Colonic mucosa (tissue), 4 donors: ENCODE measurements at regions not wholly inside any gene's neighbourhood (a gene's known extent, or its start where the extent isn't known, plus 50 kb on each side); places are given as distances from the start of the nearest gene placed in this dataset.

Source experiments
- DNase-seq: peaks from one replicate; pipeline ENCODE4 v3.0.0-alpha.2; 2020
- H3K27ac ChIP-seq: fragments of 200-600 bp; one replicate; pipeline ENCODE4 v1.8.0; 2021
- H3K27me3 ChIP-seq: fragments of 200-600 bp; one replicate; pipeline ENCODE4 v1.8.0; 2021
- H3K36me3 ChIP-seq: fragments of 200-600 bp; one replicate; pipeline ENCODE4 v1.8.0; 2021
- H3K4me1 ChIP-seq: fragments of 200-600 bp; one replicate; pipeline ENCODE4 v1.8.0; 2021; ENCODE audit warnings: mild to moderate bottlenecking
- H3K4me3 ChIP-seq: fragments of 200-600 bp; one replicate; pipeline ENCODE4 v1.8.0; 2021
- H3K9ac ChIP-seq, 2 donors: one replicate each; pipeline ENCODE4 v1.7.0; 2013; ENCODE audit warnings: control low read depth in 2 of 2, low read depth in 2 of 2, low read length in 2 of 2
- H3K9me3 ChIP-seq: fragments of 200-600 bp; one replicate; pipeline ENCODE4 v1.8.0; 2021
- intact Hi-C: fragments of 100-400 bp; cut with DNase I; formaldehyde crosslinking; loops from one replicate; pipeline ENCODE4 v1.14.1; 2022
- TF ChIP-seq, protein P1 (sequence below): fragments of 200-600 bp; IDR thresholded peaks from one replicate; pipeline ENCODE4 v1.8.0; 2022; ENCODE audit warnings: antibody characterized with exemption, mild to moderate bottlenecking
- donor health status: healthy.
- donor health status: DM: no; HTN: no; CAD: no.
- donor health status: DM: no; HTN: no; CAD: no.

DNA sequence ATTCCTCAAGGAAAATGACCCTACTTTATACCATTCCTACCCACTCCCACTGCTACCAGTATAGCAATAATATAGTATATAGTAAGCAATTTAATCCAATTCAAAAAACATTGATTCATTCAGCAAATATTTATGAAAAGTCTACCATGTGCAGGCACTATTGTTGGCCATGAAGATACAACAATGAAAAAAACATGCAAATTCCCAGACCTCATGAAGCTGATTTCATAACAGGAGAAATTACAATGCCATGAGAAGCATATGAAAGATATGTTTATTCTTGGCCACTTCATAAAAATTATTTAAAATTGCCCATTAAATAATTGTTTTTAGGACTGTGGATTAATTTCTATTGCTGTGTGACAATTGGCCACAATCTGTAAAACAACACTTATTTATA lies 315.8 kb upstream of the COL8A1 start:
- Histone ChIP-seq H3K27me3 (no peaks in the 10 kb centered on the region), H3K36me3 (no peaks in the 10 kb centered on the region), H3K4me1 (no peaks in the 10 kb centered on the region), H3K9me3 (no peaks in the 10 kb centered on the region), H3K4me3 (no peak overlapping the region), H3K9ac (no peak overlapping the region), H3K27ac (no peak overlapping the region)
- intact Hi-C loops, result no loop called here
- TF ChIP-seq, protein P1, sequence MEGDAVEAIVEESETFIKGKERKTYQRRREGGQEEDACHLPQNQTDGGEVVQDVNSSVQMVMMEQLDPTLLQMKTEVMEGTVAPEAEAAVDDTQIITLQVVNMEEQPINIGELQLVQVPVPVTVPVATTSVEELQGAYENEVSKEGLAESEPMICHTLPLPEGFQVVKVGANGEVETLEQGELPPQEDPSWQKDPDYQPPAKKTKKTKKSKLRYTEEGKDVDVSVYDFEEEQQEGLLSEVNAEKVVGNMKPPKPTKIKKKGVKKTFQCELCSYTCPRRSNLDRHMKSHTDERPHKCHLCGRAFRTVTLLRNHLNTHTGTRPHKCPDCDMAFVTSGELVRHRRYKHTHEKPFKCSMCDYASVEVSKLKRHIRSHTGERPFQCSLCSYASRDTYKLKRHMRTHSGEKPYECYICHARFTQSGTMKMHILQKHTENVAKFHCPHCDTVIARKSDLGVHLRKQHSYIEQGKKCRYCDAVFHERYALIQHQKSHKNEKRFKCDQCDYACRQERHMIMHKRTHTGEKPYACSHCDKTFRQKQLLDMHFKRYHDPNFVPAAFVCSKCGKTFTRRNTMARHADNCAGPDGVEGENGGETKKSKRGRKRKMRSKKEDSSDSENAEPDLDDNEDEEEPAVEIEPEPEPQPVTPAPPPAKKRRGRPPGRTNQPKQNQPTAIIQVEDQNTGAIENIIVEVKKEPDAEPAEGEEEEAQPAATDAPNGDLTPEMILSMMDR, result no peak
- DNase-seq, result no peak

- Histone ChIP-seq H3K27me3 (no peaks in the 10 kb centered on the region), H3K4me1 (no peaks in the 10 kb centered on the region), H3K4me3 (no peak overlapping the region), H3K9ac (no peak overlapping the region), H3K36me3 (no peaks in the 10 kb centered on the region), H3K27ac (no peak overlapping the region), H3K9me3 (no peaks in the 10 kb centered on the region)
- intact Hi-C loops, result no loop called here
- no peak for DNase-seq
- TF ChIP-seq, protein P1, result no peak
Measured at GRCh38 chr3:99321261-99321660, 317.1 kb upstream of the COL8A1 start.

- Histone ChIP-seq H3K4me1 (no peaks in the 10 kb centered on the region), H3K27ac (no peak overlapping the region), H3K27me3 (no peaks in the 10 kb centered on the region), H3K36me3 (no peaks in the 10 kb centered on the region), H3K9ac (no peak overlapping the region), H3K4me3 (no peak overlapping the region), H3K9me3 (no peaks in the 10 kb centered on the region)
- intact Hi-C loops, result no loop called here
- TF ChIP-seq, protein P1, result no peak
- no peak for DNase-seq
Measured at GRCh38 chr3:99319961-99320360, 318.4 kb upstream of the COL8A1 start.

DNA sequence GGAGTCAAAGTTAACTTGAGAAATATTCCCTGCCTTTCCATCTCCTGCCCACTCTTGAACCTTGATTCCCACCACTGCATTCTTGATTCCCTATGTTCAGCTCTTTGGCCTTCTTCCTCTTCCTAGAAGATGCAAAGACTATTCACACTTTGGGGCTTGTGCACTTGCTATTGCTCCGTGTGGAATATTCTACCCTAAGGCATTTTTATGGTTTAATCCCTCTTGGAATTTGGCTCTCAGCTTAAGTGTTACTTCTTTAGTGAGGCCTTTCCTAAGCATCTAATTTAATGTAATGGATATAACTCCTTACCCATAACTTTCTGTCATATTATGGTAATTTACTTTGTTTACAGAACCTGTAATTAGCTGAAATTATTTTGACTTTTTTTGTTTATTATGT lies 318.9 kb upstream of the COL8A1 start:
- H3K9me3 ChIP-seq, result no peaks in the 10 kb centered on the region
- H3K36me3 ChIP-seq, result no peaks in the 10 kb centered on the region
- H3K27me3 ChIP-seq, result no peaks in the 10 kb centered on the region
- TF ChIP-seq, protein P1, result no peak
- H3K4me3 ChIP-seq, result no peak overlapping the region
- H3K9ac ChIP-seq, result no peak overlapping the region
- intact Hi-C loops, result no loop called here
- DNase-seq, result no peak
- H3K4me1 ChIP-seq, result no peaks in the 10 kb centered on the region
- no peak overlapping the region for H3K27ac ChIP-seq

DNA sequence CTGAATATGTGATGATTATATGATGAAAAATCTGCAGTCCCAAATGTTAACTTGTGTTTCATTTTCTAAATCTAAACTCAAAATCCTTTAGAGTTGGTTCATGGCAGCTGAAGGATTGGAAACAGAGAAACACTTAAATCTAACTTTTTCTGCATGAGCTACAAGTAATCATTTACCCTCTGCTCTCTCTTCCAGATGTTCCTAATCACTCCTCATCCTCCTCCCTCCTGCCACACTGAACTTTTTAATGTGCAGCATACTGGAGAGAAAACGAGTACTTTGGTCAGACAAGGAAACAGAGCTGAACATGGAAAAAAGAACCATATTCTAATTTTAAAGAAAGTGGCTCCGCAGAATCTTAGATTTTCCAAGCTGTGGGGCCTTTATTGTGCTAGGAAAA lies 321.2 kb upstream of the COL8A1 start:
- TF ChIP-seq, protein P1, result no peak
- Histone ChIP-seq H3K9ac (no peak overlapping the region), H3K36me3 (no peaks in the 10 kb centered on the region), H3K4me3 (no peak overlapping the region), H3K27ac (no peak overlapping the region), H3K9me3 (no peaks in the 10 kb centered on the region), H3K4me1 (no peaks in the 10 kb centered on the region), H3K27me3 (no peaks in the 10 kb centered on the region)
- intact Hi-C loops, result no loop called here
- no peak for DNase-seq

GRCh38 chr3:99315896-99316295 lies 322.5 kb upstream of the COL8A1 start:
- no peak for DNase-seq
- Histone ChIP-seq H3K9ac (no peak overlapping the region), H3K36me3 (no peaks in the 10 kb centered on the region), H3K9me3 (no peaks in the 10 kb centered on the region), H3K27ac (no peak overlapping the region), H3K4me1 (no peaks in the 10 kb centered on the region), H3K4me3 (no peak overlapping the region), H3K27me3 (no peaks in the 10 kb centered on the region)
- intact Hi-C loops, result no loop called here
- TF ChIP-seq, protein P1, result no peak
